ENCODE measurements at regions not wholly inside any gene's neighbourhood (a gene's known extent, or its start where the extent isn't known, plus 50 kb on each side); places are given as distances from the start of the nearest gene placed in this dataset.

- DNase-seq (ENCODE audit: low read depth in 2 of 2) = no peak
- TF ChIP-seq CTCF (IDR thresholded peaks at IDR 0.05; ENCODE audit: low read depth, low read length) = no peak
- no peak overlapping the region for H3K4me3 ChIP-seq (replicated peaks in 1 of 2; ENCODE audit: low read depth in 2 of 2, low read length in 2 of 2)
These were observed 50.9 kb upstream of the ANKRD10 start for GRCh38 chr13:110965755-110966134.

DNA sequence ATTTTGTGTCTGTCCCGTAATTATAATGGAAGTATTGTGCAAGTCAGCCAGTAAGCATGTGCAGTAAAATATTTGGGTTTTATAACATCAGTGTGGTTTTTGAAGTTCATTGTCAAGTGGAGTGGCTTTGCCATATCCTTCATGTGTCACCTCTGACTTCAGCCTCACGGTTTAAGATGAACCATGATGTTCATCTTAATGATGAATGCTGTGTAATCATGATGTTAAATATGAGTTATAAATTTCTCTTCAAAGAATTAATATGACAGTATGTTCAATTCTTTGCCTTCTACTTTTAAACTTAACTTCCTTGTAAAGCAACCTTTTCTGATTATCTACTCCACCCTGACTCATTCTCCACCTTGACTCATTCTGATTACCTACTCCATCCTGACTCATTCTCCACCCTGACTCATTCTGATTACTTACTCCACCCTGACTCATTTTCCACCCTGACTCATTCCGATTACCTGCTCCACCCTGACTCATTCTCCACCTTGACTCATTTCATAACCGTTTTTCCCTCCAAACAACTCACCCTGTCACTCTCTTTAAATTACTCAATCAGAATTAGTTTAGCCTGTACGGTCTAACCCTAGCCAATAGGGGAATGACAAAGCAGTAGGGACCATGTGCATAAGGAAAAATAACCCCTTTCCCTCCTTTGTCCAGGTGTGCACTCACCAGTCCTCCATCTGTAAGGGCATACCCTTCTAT, 50.3 kb upstream of the ANKRD10 start:
- no peak overlapping the region for H3K4me3 ChIP-seq (replicated peaks in 1 of 2; ENCODE audit: low read depth in 2 of 2, low read length in 2 of 2)
- peak; percentile 41 to 95 for DNase-seq (ENCODE audit: low read depth in 2 of 2)
- TF ChIP-seq CTCF (IDR thresholded peaks at IDR 0.05; ENCODE audit: low read depth, low read length) = no peak
